H9 (cell line): ENCODE measurements at regions not wholly inside any gene's neighbourhood (a gene's known extent, or its start where the extent isn't known, plus 50 kb on each side); places are given as distances from the start of the nearest gene placed in this dataset.
A peak's percentile ranks its signal among the peaks of the same experiment; 100 is the strongest.

Experiments used
- DNase-seq: peaks from one replicate; pipeline ENCODE4 v3.0.0-alpha.2; 2017
- H2AFZ ChIP-seq: one replicate; pipeline ENCODE4 v1.6.1; 2013; ENCODE audit warnings: mild to moderate bottlenecking, low read length, control low read depth, moderate library complexity
- H2AK5ac ChIP-seq: 2 replicates; pipeline ENCODE4 v1.6.1; 2013; ENCODE audit warnings: low read length, control low read depth, mixed read lengths; ENCODE audit not compliant: insufficient read length
- H2BK120ac ChIP-seq: one replicate; pipeline ENCODE4 v1.6.1; 2013; ENCODE audit warnings: low read depth, mild to moderate bottlenecking, low read length, control low read depth, inconsistent platforms; ENCODE audit not compliant: poor library complexity, severe bottlenecking
- H2BK12ac ChIP-seq: 2 replicates; pipeline ENCODE4 v1.6.1; 2013; ENCODE audit warnings: low read length, control low read depth, mixed read lengths, low read depth; ENCODE audit not compliant: insufficient read length
- H2BK15ac ChIP-seq: 2 replicates; pipeline ENCODE4 v1.6.1; 2013; ENCODE audit warnings: low read depth, low read length, control low read depth
- H2BK20ac ChIP-seq: one replicate; pipeline ENCODE4 v1.6.1; 2013; ENCODE audit warnings: low read depth, mild to moderate bottlenecking, low read length, control low read depth, inconsistent platforms; ENCODE audit not compliant: poor library complexity, severe bottlenecking
- H2BK5ac ChIP-seq: 2 replicates; pipeline ENCODE4 v1.6.1; 2013; ENCODE audit warnings: low read length, control low read depth, mixed read lengths; ENCODE audit not compliant: insufficient read length
- H3K14ac ChIP-seq: 2 replicates; pipeline ENCODE4 v1.6.1; 2013; ENCODE audit warnings: low read length, control low read depth; ENCODE audit not compliant: insufficient read depth
- H3K18ac ChIP-seq: 2 replicates; pipeline ENCODE4 v1.6.1; 2013; ENCODE audit warnings: low read depth, mild to moderate bottlenecking, mixed read lengths, low read length, control low read depth; ENCODE audit not compliant: insufficient read length
- H3K23ac ChIP-seq: 2 replicates; pipeline ENCODE4 v1.6.1; 2013; ENCODE audit warnings: low read length, control low read depth, mixed read lengths, low read depth; ENCODE audit not compliant: insufficient read length
- H3K23me2 ChIP-seq: 2 replicates; pipeline ENCODE4 v1.6.1; 2013; ENCODE audit warnings: low read depth, mild to moderate bottlenecking, mixed read lengths, low read length, control low read depth; ENCODE audit not compliant: insufficient read length, poor library complexity, severe bottlenecking
- H3K27ac ChIP-seq: 2 replicates; pipeline ENCODE4 v1.5.1; 2013; ENCODE audit warnings: low read length, control low read depth, mixed read lengths, low read depth; ENCODE audit not compliant: insufficient read length
- H3K27me3 ChIP-seq: 2 replicates; pipeline ENCODE4 v1.6.1; 2013; ENCODE audit warnings: low read length, control low read depth, inconsistent platforms; ENCODE audit not compliant: insufficient read depth
- H3K4ac ChIP-seq: 2 replicates; pipeline ENCODE4 v1.6.1; 2013; ENCODE audit warnings: low read depth, mild to moderate bottlenecking, control low read depth, inconsistent platforms, low read length, moderate library complexity
- H3K4me1 ChIP-seq: 2 replicates; pipeline ENCODE4 v1.6.1; 2013; ENCODE audit warnings: low read length, control low read depth, inconsistent platforms; ENCODE audit not compliant: insufficient read depth
- H3K4me2 ChIP-seq: 2 replicates; pipeline ENCODE4 v1.6.1; 2013; ENCODE audit warnings: low read length, control low read depth, mixed read lengths; ENCODE audit not compliant: insufficient read length, insufficient read depth
- H3K56ac ChIP-seq: 2 replicates; pipeline ENCODE4 v1.6.1; 2013; ENCODE audit warnings: low read depth, mild to moderate bottlenecking, mixed read lengths, low read length, control low read depth; ENCODE audit not compliant: insufficient read length
- H3K79me1 ChIP-seq: 2 replicates; pipeline ENCODE4 v1.6.1; 2013; ENCODE audit warnings: low read depth, mild to moderate bottlenecking, moderate library complexity, low read length, control low read depth, inconsistent platforms; ENCODE audit not compliant: insufficient read depth, poor library complexity, severe bottlenecking
- H3K79me2 ChIP-seq: 2 replicates; pipeline ENCODE4 v1.6.1; 2013; ENCODE audit warnings: low read length, control low read depth, inconsistent platforms; ENCODE audit not compliant: insufficient read depth
- H3K9ac ChIP-seq: 2 replicates; pipeline ENCODE4 v1.6.1; 2013; ENCODE audit warnings: low read length, control low read depth, mixed read lengths; ENCODE audit not compliant: insufficient read length; ENCODE audit errors: extremely low read depth
- H3K9me3 ChIP-seq: one replicate; pipeline ENCODE4 v1.6.1; 2013; ENCODE audit warnings: low read depth, low read length, inconsistent platforms; ENCODE audit not compliant: control insufficient read depth
- H3T11ph ChIP-seq: one replicate; pipeline ENCODE4 v1.6.1; 2013; ENCODE audit warnings: mild to moderate bottlenecking, low read length, control low read depth, inconsistent platforms
- H4K20me1 ChIP-seq: one replicate; pipeline ENCODE4 v1.6.1; 2013; ENCODE audit not compliant: control insufficient read depth, insufficient read length, insufficient read depth
- H4K5ac ChIP-seq: 2 replicates; pipeline ENCODE4 v1.6.1; 2013; ENCODE audit warnings: low read depth, mild to moderate bottlenecking, mixed read lengths, low read length, control low read depth; ENCODE audit not compliant: insufficient read length
- H4K8ac ChIP-seq: replicated peaks from 2 replicates; pipeline ENCODE4 v1.6.1; 2013; ENCODE audit warnings: low read length, control low read depth, mixed read lengths, low read depth; ENCODE audit not compliant: insufficient read length
- H4K91ac ChIP-seq: 2 replicates; pipeline ENCODE4 v1.6.1; 2013; ENCODE audit warnings: low read depth, mild to moderate bottlenecking, moderate library complexity, mixed read lengths, low read length, control low read depth; ENCODE audit not compliant: insufficient read length
- H3K27ac Mint-ChIP-seq, 3 experiments: 2 replicates in 2 of 3; 3 replicates in 1 of 3; pipeline ENCODE4 v1.8.0; 2020 to 2021; ENCODE audit warnings: mixed read lengths in 3 of 3, mild to moderate bottlenecking in 1 of 3, moderate library complexity in 1 of 3
- H3K27me3 Mint-ChIP-seq: 2 replicates; pipeline ENCODE4 v1.8.0; 2021; ENCODE audit warnings: low read depth, mild to moderate bottlenecking, moderate library complexity, mixed read lengths
- H3K36me3 Mint-ChIP-seq, 3 experiments: 2 replicates in 2 of 3; 3 replicates in 1 of 3; pipeline ENCODE4 v1.8.0; 2020 to 2021; ENCODE audit warnings: low read depth in 3 of 3, mixed read lengths in 3 of 3; ENCODE audit not compliant: insufficient read depth in 1 of 3
- H3K4me1 Mint-ChIP-seq, 2 experiments: 2 replicates each; pipeline ENCODE4 v1.8.0; 2020; ENCODE audit warnings: mixed read lengths in 2 of 2
- H3K4me3 Mint-ChIP-seq, 2 experiments: 2 replicates in 1 of 2; 3 replicates in 1 of 2; pipeline ENCODE4 v1.8.0; 2020 to 2021; ENCODE audit warnings: mild to moderate bottlenecking in 2 of 2, mixed read lengths in 2 of 2, moderate library complexity in 1 of 2
- H3K9me3 Mint-ChIP-seq, 2 experiments: 2 replicates in 1 of 2; 3 replicates in 1 of 2; pipeline ENCODE4 v1.8.0; 2020; ENCODE audit warnings: mild to moderate bottlenecking in 2 of 2, mixed read lengths in 2 of 2, moderate library complexity in 1 of 2
- WGBS: extraction: QIAGEN DNeasy Blood & Tissue Kit; methylation state at CpG from one replicate; pipeline ENCODE4 v1.1.7; 2013; ENCODE audit warnings: missing lambda C conversion rate, low lambda C conversion rate, mixed read lengths; ENCODE audit not compliant: insufficient read length; ENCODE audit errors: extremely low coverage; 5-methylcytosine and 5-hydroxymethylcytosine counted together
- TF ChIP-seq, protein P1 (sequence below): fragments of 200-600 bp; sonication (generic); conservative IDR thresholded peaks from 3 replicates; pipeline ENCODE4 v1.8.0; 2021; ENCODE audit warnings: antibody characterized with exemption, mild to moderate bottlenecking

DNA sequence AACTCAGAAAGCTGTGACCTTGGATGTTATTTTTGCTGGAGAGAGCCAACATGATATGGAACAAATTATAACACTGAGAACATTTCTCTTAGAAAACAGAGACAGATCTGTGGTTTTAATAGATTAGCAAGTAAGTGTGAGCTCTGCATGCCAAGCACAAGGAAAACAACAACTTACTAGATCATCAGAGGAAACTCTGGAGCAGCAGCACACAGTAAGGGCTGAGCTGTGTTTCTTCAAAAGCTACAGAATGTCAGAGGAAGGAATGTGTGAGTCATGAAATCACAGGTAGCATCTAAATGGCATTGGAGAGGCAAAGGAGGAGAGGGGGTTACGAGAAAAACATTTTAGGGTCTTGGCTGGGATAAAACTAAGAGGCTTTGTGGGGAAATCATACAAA, 283.4 kb upstream of the FZD8 start:
- TF ChIP-seq, protein P1, sequence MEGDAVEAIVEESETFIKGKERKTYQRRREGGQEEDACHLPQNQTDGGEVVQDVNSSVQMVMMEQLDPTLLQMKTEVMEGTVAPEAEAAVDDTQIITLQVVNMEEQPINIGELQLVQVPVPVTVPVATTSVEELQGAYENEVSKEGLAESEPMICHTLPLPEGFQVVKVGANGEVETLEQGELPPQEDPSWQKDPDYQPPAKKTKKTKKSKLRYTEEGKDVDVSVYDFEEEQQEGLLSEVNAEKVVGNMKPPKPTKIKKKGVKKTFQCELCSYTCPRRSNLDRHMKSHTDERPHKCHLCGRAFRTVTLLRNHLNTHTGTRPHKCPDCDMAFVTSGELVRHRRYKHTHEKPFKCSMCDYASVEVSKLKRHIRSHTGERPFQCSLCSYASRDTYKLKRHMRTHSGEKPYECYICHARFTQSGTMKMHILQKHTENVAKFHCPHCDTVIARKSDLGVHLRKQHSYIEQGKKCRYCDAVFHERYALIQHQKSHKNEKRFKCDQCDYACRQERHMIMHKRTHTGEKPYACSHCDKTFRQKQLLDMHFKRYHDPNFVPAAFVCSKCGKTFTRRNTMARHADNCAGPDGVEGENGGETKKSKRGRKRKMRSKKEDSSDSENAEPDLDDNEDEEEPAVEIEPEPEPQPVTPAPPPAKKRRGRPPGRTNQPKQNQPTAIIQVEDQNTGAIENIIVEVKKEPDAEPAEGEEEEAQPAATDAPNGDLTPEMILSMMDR: no peak
- Histone ChIP-seq H3K4me2 (no peak overlapping the region), H3K4me1 (0 out of 2 replicates have a peak, but pooled peaks cover 2% of the 10 kb centered on the region), H4K91ac (no peak overlapping the region), H4K8ac (no peak overlapping the region), H3T11ph (no peak overlapping the region), H3K4ac (no peak overlapping the region), H2BK120ac (no peak overlapping the region), H2AK5ac (no peak overlapping the region), H3K9me3 (no peaks in the 10 kb centered on the region), H2BK5ac (no peak overlapping the region), H4K20me1 (no peaks in the 10 kb centered on the region), H3K79me1 (no peaks in the 10 kb centered on the region), H3K27ac (no peak overlapping the region), H2BK20ac (no peak overlapping the region), H4K5ac (no peak overlapping the region), H2BK15ac (no peak overlapping the region), H3K79me2 (no peaks in the 10 kb centered on the region), H2AFZ (no peak overlapping the region), H3K27me3 (no peaks in the 10 kb centered on the region), H3K18ac (no peak overlapping the region), H3K56ac (no peak overlapping the region), H2BK12ac (no peak overlapping the region), H3K14ac (no peak overlapping the region), H3K23ac (no peak overlapping the region), H3K23me2 (no peaks in the 10 kb centered on the region), H3K9ac (no peak overlapping the region)
- Mint-ChIP-seq H3K4me3 (no peak overlapping the region), H3K27ac (peak overlapping the region; percentile 2 to 58 (median 13); a peak in 4 of 7 replicates), H3K36me3 (no peaks in the 10 kb centered on the region), H3K4me1 (peaks cover 32 to 33% of the 10 kb centered on the region in 2 experiments), H3K9me3 (no peaks in the 10 kb centered on the region), H3K27me3 (no peaks in the 10 kb centered on the region; the same call in 1 of the 2 replicates)
- no peak for DNase-seq
- WGBS: no CpG with 5 or more reads among the region's 1 CpG
